B cell (primary cell): ENCODE measurements at regions not wholly inside any gene's neighbourhood (a gene's known extent, or its start where the extent isn't known, plus 50 kb on each side); places are given as distances from the start of the nearest gene placed in this dataset.

Experiments
- ATAC-seq: fragments of 200-7000 bp; cut with Tn5 transposase; one replicate; pipeline ENCODE4 v1.10.0; 2021; ENCODE audit warnings: low read depth, mild to moderate bottlenecking, moderate number of reproducible peaks, moderate library complexity
- CTCF ChIA-PET: fragments of 350-600 bp; sonication (Branson Sonifier 250); formaldehyde crosslinking; loops from one replicate; lab custom pipeline; 2021; ENCODE audit warnings: antibody characterized with exemption, inconsistent platforms; lab: Charles Lee
- POLR2A ChIA-PET: fragments of 350-600 bp; sonication (Branson Sonifier 250); formaldehyde crosslinking; loops from one replicate; lab custom pipeline; 2021; ENCODE audit warnings: antibody characterized with exemption; lab: Charles Lee
- DNase-seq: peaks from one replicate; pipeline ENCODE4 v3.0.0; 2013
- H2AFZ ChIP-seq: 2 replicates; pipeline ENCODE4 v1.6.1; 2012; ENCODE audit warnings: mild to moderate bottlenecking, low read depth, low read length; ENCODE audit not compliant: insufficient read depth, poor library complexity, severe bottlenecking
- H3K27ac ChIP-seq, 2 donors: 1 replicate in 1 of 2; 2 replicates in 1 of 2; pipeline ENCODE4 v1.5.1; 2012 to 2013; ENCODE audit warnings: low read length in 2 of 2, mild to moderate bottlenecking in 2 of 2, moderate library complexity in 1 of 2
- H3K27me3 ChIP-seq, 4 experiments: fragments of 200-600 bp in 1 of 4; sonication (generic) in 1 of 4; replicated peaks in 1 of 4; 1 replicate in 2 of 4; 2 replicates in 2 of 4; pipeline versions ENCODE4 v1.6.1 to v1.7.0; 2013 to 2016; ENCODE audit warnings: low read length in 3 of 4, mild to moderate bottlenecking in 2 of 4, mixed read lengths in 1 of 4, moderate library complexity in 1 of 4; ENCODE audit not compliant: insufficient read depth in 4 of 4, control insufficient read depth in 3 of 4; ENCODE audit errors: control extremely low read depth in 1 of 4
- H3K36me3 ChIP-seq, 2 experiments: replicated peaks in 1 of 2; 1 replicate in 1 of 2; 2 replicates in 1 of 2; pipeline versions ENCODE4 v1.6.1 to v1.7.1; 2013; ENCODE audit warnings: low read length in 1 of 2; ENCODE audit not compliant: insufficient read depth in 2 of 2, control insufficient read depth in 1 of 2; ENCODE audit errors: control extremely low read depth in 1 of 2, extremely low read depth in 1 of 2
- H3K4me1 ChIP-seq, 2 donors: fragments of 200-600 bp in 1 of 2; sonication (generic) in 1 of 2; 1 replicate in 1 of 2; 2 replicates in 1 of 2; pipeline versions ENCODE4 v1.5.1 to v1.6.1; 2013 to 2017; ENCODE audit warnings: low read length in 2 of 2; ENCODE audit not compliant: control insufficient read depth in 2 of 2, insufficient read depth in 2 of 2
- H3K4me2 ChIP-seq: replicated peaks from 2 replicates; pipeline ENCODE3; 2012; ENCODE audit warnings: mild to moderate bottlenecking, low read depth, low read length; ENCODE audit not compliant: poor library complexity, severe bottlenecking
- H3K4me3 ChIP-seq, 5 experiments: fragments of 200-600 bp in 1 of 5; sonication (generic) in 1 of 5; 1 replicate in 3 of 5; 2 replicates in 2 of 5; pipeline versions ENCODE4 v1.5.1 to v1.7.0; 2011 to 2016; ENCODE audit warnings: low read length in 4 of 5, mild to moderate bottlenecking in 4 of 5, low read depth in 2 of 5, control low read depth in 1 of 5, moderate library complexity in 1 of 5; ENCODE audit not compliant: insufficient read depth in 1 of 5; ENCODE audit errors: control extremely low read depth in 1 of 5, extremely low read depth in 1 of 5
- H3K79me2 ChIP-seq: fragments of 200-600 bp; sonication (generic); one replicate; pipeline ENCODE4 v1.6.0; 2016; ENCODE audit warnings: low read length; ENCODE audit not compliant: control insufficient read depth, insufficient read depth
- H3K9ac ChIP-seq: fragments of 200-600 bp; sonication (generic); 2 replicates; pipeline ENCODE4 v1.6.1; 2017; ENCODE audit warnings: mild to moderate bottlenecking, low read length, moderate library complexity
- H3K9me3 ChIP-seq, 3 donors: one replicate each; pipeline versions ENCODE4 v1.6.1 to v1.7.1; 2013; ENCODE audit warnings: low read length in 2 of 3; ENCODE audit not compliant: control insufficient read depth in 2 of 3, insufficient read depth in 1 of 3; ENCODE audit errors: control extremely low read depth in 1 of 3
- H4K20me1 ChIP-seq: 2 replicates; pipeline ENCODE4 v1.6.0; 2012; ENCODE audit warnings: mild to moderate bottlenecking, low read length; ENCODE audit not compliant: insufficient read depth, control insufficient read depth, poor library complexity, severe bottlenecking
- H3K27ac Mint-ChIP-seq: one replicate; pipeline ENCODE4 v1.8.0; 2021; ENCODE audit warnings: mixed read lengths
- H3K27me3 Mint-ChIP-seq: one replicate; pipeline ENCODE4 v1.8.0; 2021; ENCODE audit warnings: mixed read lengths
- H3K4me1 Mint-ChIP-seq: one replicate; pipeline ENCODE4 v1.8.0; 2021; ENCODE audit warnings: mixed read lengths
- H3K4me3 Mint-ChIP-seq: one replicate; pipeline ENCODE4 v1.8.0; 2021; ENCODE audit warnings: mixed read lengths
- H3K9me3 Mint-ChIP-seq: one replicate; pipeline ENCODE4 v1.8.0; 2022; ENCODE audit warnings: mixed read lengths; ENCODE audit not compliant: insufficient read depth
- EZH2 ChIP-seq: IDR thresholded peaks from 2 replicates; pipeline ENCODE4 v1.6.1; 2012; ENCODE audit warnings: borderline replicate concordance, low read depth, mild to moderate bottlenecking, moderate library complexity, low read length; ENCODE audit not compliant: insufficient read depth, poor library complexity, severe bottlenecking
- WGBS: methylation state at CpG from one replicate; pipeline ENCODE4 v1.1.5; 2013; ENCODE audit warnings: missing lambda C conversion rate; ENCODE audit not compliant: insufficient coverage; 5-methylcytosine and 5-hydroxymethylcytosine counted together
- intact Hi-C: fragments of 100-400 bp; cut with micrococcal nuclease; formaldehyde crosslinking; loops from one replicate; pipeline ENCODE4 v1.10.0; 2022
- TF ChIP-seq, protein P1 (sequence below): fragments of 200-600 bp; IDR thresholded peaks from one replicate; pipeline ENCODE4 v1.8.0; 2022; ENCODE audit warnings: antibody characterized with exemption, mild to moderate bottlenecking

DNA sequence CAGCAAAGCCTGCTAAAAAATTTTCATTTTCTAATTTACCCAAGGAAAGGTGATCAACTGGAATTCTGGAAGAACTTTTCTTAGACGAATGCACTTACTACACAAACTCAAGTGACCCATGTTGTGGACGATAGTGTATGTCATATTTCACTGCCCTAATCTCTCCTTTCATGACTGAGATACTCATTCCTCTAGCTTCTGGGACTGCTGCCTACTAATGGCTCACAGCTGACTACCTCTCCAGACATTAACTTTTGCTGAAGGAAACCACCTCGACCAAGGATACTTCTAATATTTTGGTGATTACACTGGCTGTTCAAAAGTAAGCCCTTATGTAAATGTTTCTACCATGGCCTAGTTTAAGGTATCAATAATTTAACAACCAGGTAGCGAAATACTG, 959.9 kb upstream of the GHITM start:
- no peak overlapping the region for H3K4me3 ChIP-seq
- no peaks in the 10 kb centered on the region for H3K4me1 Mint-ChIP-seq
- no peaks in the 10 kb centered on the region for H4K20me1 ChIP-seq
- CTCF ChIA-PET, result no interaction called here
- TF ChIP-seq, protein P1, sequence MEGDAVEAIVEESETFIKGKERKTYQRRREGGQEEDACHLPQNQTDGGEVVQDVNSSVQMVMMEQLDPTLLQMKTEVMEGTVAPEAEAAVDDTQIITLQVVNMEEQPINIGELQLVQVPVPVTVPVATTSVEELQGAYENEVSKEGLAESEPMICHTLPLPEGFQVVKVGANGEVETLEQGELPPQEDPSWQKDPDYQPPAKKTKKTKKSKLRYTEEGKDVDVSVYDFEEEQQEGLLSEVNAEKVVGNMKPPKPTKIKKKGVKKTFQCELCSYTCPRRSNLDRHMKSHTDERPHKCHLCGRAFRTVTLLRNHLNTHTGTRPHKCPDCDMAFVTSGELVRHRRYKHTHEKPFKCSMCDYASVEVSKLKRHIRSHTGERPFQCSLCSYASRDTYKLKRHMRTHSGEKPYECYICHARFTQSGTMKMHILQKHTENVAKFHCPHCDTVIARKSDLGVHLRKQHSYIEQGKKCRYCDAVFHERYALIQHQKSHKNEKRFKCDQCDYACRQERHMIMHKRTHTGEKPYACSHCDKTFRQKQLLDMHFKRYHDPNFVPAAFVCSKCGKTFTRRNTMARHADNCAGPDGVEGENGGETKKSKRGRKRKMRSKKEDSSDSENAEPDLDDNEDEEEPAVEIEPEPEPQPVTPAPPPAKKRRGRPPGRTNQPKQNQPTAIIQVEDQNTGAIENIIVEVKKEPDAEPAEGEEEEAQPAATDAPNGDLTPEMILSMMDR, result no peak
- TF ChIP-seq EZH2, result no peak
- no peaks in the 10 kb centered on the region for H3K4me1 ChIP-seq
- no peaks in the 10 kb centered on the region for H3K9me3 ChIP-seq
- WGBS, result no CpG with 5 or more reads among the region's 4 CpGs
- no peak overlapping the region for H2AFZ ChIP-seq
- H3K27ac ChIP-seq, result no peak overlapping the region
- H3K79me2 ChIP-seq, result no peaks in the 10 kb centered on the region
- H3K36me3 ChIP-seq, result no peaks in the 10 kb centered on the region
- ATAC-seq, result no peak
- H3K27me3 Mint-ChIP-seq, result no peaks in the 10 kb centered on the region
- H3K4me2 ChIP-seq, result no peak overlapping the region
- DNase-seq, result no peak
- no peak overlapping the region for H3K9ac ChIP-seq
- no peaks in the 10 kb centered on the region for H3K9me3 Mint-ChIP-seq
- no peak overlapping the region for H3K27ac Mint-ChIP-seq
- POLR2A ChIA-PET, result no interaction called here
- no peaks in the 10 kb centered on the region for H3K27me3 ChIP-seq
- intact Hi-C loops, result no loop called here
- no peak overlapping the region for H3K4me3 Mint-ChIP-seq

DNA sequence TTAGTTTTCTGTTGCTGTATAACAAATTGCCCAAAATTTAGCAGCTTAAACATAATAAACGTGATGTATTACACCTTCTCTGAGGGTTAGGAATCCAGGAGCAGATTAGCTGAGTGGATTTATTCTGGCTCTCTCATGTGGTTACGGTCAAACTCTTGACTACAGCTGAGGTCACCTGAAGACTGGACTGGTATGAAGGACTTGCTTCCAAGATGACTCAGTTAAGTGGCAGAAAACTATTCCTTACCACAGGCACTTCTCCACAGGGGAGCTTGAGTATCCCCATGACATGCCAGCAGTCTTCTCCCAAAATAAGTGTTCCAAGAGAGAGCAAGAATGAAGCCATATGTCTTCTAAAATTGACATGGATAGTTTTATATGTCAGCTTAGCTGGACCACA, 957.2 kb upstream of the GHITM start:
- no peak overlapping the region for H3K4me3 ChIP-seq
- ChIA-PET POLR2A (no interaction called here), CTCF (no interaction called here)
- no peaks in the 10 kb centered on the region for H3K79me2 ChIP-seq
- H3K9me3 Mint-ChIP-seq, result no peaks in the 10 kb centered on the region
- no peaks in the 10 kb centered on the region for H3K4me1 ChIP-seq
- no peaks in the 10 kb centered on the region for H3K4me1 Mint-ChIP-seq
- no peak overlapping the region for H3K27ac Mint-ChIP-seq
- no peak for ATAC-seq
- no peak overlapping the region for H3K4me2 ChIP-seq
- H3K36me3 ChIP-seq, result no peaks in the 10 kb centered on the region
- WGBS, result 100% methylated on average over 1 of the region's 2 CpGs
- no peak for TF ChIP-seq EZH2
- TF ChIP-seq, protein P1, result no peak
- H3K4me3 Mint-ChIP-seq, result no peak overlapping the region
- no peak overlapping the region for H3K27ac ChIP-seq
- intact Hi-C loops, result no loop called here
- H3K27me3 ChIP-seq, result no peaks in the 10 kb centered on the region
- no peaks in the 10 kb centered on the region for H3K27me3 Mint-ChIP-seq
- H3K9ac ChIP-seq, result no peak overlapping the region
- DNase-seq, result no peak
- no peaks in the 10 kb centered on the region for H4K20me1 ChIP-seq
- H3K9me3 ChIP-seq, result no peaks in the 10 kb centered on the region
- H2AFZ ChIP-seq, result no peak overlapping the region
